Vagina (tissue), 2 donors: ENCODE measurements at regions not wholly inside any gene's neighbourhood (a gene's known extent, or its start where the extent isn't known, plus 50 kb on each side); places are given as distances from the start of the nearest gene placed in this dataset.

Experiments
- POLR2A ChIP-seq, 2 donors: fragments of 450-650 bp; IDR thresholded peaks; one replicate each; pipeline ENCODE4 v1.6.1; 2017; ENCODE audit warnings: antibody characterized with exemption in 2 of 2, mild to moderate bottlenecking in 2 of 2, moderate library complexity in 2 of 2
- POLR2AphosphoS5 ChIP-seq, 2 donors: sonication (generic); formaldehyde crosslinking; IDR thresholded peaks; one replicate each; pipeline ENCODE4 v1.9.0; 2017; ENCODE audit warnings: antibody characterized with exemption in 2 of 2, mild to moderate bottlenecking in 2 of 2, low read depth in 1 of 2; ENCODE audit not compliant: insufficient read depth in 1 of 2
- TF ChIP-seq, protein P1 (sequence below), 3 experiments: fragments of 450-650 bp in 2 of 3; fragments of 200-600 bp in 1 of 3; sonication (generic) in 1 of 3; IDR thresholded peaks; one replicate each; pipeline ENCODE4 v1.5.1; 2017 to 2019; ENCODE audit warnings: antibody characterized with exemption in 3 of 3, mild to moderate bottlenecking in 2 of 3, moderate library complexity in 2 of 3

DNA sequence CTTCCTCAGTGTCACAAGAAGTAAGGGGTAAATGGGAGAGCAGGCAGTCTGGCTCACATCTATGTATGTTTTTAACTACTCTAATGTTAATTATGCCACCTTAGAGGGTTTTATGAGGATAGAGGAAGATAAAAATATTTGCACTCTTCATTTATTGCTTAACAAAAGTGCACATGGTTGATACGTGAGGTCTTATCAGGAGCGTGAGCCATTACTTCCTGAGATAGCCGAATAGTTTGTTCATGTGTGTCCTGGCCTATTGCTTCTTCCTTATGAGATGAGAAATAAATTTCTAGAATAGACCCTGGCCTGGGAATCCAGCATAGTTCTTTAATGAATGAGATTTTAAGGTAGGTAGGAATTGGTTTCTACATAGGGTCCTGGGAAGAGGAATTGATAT, 471.1 kb upstream of the B3GALT2 start:
- TF ChIP-seq, protein P1, sequence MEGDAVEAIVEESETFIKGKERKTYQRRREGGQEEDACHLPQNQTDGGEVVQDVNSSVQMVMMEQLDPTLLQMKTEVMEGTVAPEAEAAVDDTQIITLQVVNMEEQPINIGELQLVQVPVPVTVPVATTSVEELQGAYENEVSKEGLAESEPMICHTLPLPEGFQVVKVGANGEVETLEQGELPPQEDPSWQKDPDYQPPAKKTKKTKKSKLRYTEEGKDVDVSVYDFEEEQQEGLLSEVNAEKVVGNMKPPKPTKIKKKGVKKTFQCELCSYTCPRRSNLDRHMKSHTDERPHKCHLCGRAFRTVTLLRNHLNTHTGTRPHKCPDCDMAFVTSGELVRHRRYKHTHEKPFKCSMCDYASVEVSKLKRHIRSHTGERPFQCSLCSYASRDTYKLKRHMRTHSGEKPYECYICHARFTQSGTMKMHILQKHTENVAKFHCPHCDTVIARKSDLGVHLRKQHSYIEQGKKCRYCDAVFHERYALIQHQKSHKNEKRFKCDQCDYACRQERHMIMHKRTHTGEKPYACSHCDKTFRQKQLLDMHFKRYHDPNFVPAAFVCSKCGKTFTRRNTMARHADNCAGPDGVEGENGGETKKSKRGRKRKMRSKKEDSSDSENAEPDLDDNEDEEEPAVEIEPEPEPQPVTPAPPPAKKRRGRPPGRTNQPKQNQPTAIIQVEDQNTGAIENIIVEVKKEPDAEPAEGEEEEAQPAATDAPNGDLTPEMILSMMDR (IDR thresholded peaks at IDR 0.05), result no peak
- TF ChIP-seq POLR2A (IDR thresholded peaks at IDR 0.05) (no peak), POLR2AphosphoS5 (IDR thresholded peaks at IDR 0.05; ENCODE audit: insufficient read depth in 1 of 2, low read depth in 1 of 2) (no peak)
